IPS DF 6.9 (cell line): ENCODE measurements at regions not wholly inside any gene's neighbourhood (a gene's known extent, or its start where the extent isn't known, plus 50 kb on each side); places are given as distances from the start of the nearest gene placed in this dataset.
"Not testable (repeated sequence)": the region's sequence is repeated elsewhere in the genome, so short reads cannot be mapped to it uniquely, and the experiment has no call there.

ENCODE experiments used
- DNase-seq: peaks from one replicate; pipeline ENCODE4 v3.0.0-alpha.2; 2013; ENCODE audit warnings: low read depth, low spot score
- H3K27ac ChIP-seq: one replicate; pipeline ENCODE4 v1.5.1; 2013; ENCODE audit warnings: low read length, control low read depth
- H3K27me3 ChIP-seq: 2 replicates; pipeline ENCODE4 v1.6.1; 2013; ENCODE audit warnings: mild to moderate bottlenecking, low read length; ENCODE audit not compliant: control insufficient read depth, insufficient read depth
- H3K36me3 ChIP-seq: 2 replicates; pipeline ENCODE4 v1.6.1; 2013; ENCODE audit warnings: low read length; ENCODE audit not compliant: control insufficient read depth, insufficient read depth
- H3K4me1 ChIP-seq: 2 replicates; pipeline ENCODE4 v1.6.1; 2013; ENCODE audit warnings: low read length; ENCODE audit not compliant: control insufficient read depth, insufficient read depth
- H3K4me3 ChIP-seq: 2 replicates; pipeline ENCODE4 v1.5.1; 2013; ENCODE audit warnings: mild to moderate bottlenecking, low read length
- H3K9me3 ChIP-seq: 2 replicates; pipeline ENCODE4 v1.6.1; 2013; ENCODE audit warnings: low read length, inconsistent platforms; ENCODE audit not compliant: control insufficient read depth, insufficient read depth
- WGBS: extraction: QIAGEN DNeasy Blood & Tissue Kit; methylation state at CpG from one replicate; pipeline ENCODE4 v1.1.7; 2013; ENCODE audit warnings: mixed read lengths, missing lambda C conversion rate; ENCODE audit not compliant: insufficient read length, insufficient coverage; 5-methylcytosine and 5-hydroxymethylcytosine counted together

DNA sequence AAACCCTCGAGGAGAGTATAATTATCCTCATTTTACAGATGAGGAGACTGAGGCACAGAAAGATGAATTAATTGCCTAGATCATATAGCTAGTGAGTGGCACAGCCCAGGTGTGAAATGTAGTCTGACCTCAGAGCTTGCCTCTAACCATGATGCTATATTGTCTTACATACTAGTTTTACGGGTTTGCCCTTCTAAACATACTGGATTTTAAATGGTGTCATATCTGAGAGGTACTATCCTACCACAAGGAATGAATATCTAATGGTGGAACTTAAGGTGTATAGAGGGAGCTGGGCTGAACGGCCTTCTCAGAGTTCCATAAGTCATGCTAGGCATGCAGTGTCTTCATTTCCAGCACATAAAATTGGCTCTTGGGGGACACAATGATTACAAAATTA lies 77.9 kb upstream of the EDEM3 start:
- WGBS: no CpG with 5 or more reads among the region's 3 CpGs
- Histone ChIP-seq H3K4me1 (0 out of 2 replicates have a peak, but pooled peaks cover 1% of the 10 kb centered on the region), H3K27ac (no peak overlapping the region), H3K4me3 (no peak overlapping the region), H3K9me3 (no peaks in the 10 kb centered on the region), H3K36me3 (no peaks in the 10 kb centered on the region), H3K27me3 (no peaks in the 10 kb centered on the region)
- DNase-seq: no peak

DNA sequence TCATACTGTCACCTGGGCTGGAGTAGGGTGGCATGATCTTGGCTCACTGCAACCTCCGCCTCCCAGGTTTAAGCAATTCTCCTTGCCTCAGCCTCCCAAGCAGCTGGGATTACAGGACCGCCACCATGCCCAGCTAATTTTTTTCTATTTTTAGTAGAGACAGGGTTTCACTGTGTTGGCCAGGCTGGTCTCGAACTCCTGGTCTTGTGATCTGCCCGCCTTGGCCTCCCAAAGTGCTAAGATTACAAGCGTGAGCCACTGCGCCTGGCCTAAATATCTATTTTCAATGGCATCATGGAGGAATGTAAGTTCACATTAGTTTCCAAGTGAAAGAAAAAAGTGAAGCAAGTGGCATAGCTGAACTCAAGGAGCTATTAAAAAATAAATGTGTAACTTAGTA lies 74.8 kb upstream of the EDEM3 start:
- not testable (repeated sequence) for H3K36me3 ChIP-seq, H3K9me3 ChIP-seq, H3K27ac ChIP-seq, H3K4me1 ChIP-seq, H3K27me3 ChIP-seq, DNase-seq, H3K4me3 ChIP-seq
- no CpG with 5 or more reads among the region's 6 CpGs for WGBS

DNA sequence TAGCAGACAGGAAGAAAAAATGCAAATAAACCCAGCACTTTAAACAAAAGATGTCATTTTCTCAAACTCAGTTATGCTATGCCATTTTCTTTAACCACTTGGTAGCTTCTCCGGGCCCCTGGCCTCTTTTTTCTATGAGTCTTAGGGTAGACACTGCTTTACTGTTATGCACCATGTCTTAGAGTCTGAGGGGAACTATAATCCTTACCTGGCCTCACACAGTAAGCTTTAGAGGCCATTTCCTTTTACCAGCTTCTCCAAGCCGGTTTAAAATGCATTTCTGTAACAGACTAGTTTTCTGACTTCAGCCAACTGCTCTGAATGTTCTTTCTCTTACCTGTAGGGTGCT lies 73.7 kb upstream of the EDEM3 start:
- 0 out of 2 replicates have a peak, but pooled peaks cover 1% of the 10 kb centered on the region for H3K4me1 ChIP-seq
- H3K36me3 ChIP-seq: no peaks in the 10 kb centered on the region
- WGBS: no CpG with 5 or more reads among the region's 2 CpGs
- no peak overlapping the region for H3K27ac ChIP-seq
- no peak overlapping the region for H3K4me3 ChIP-seq
- H3K9me3 ChIP-seq: no peaks in the 10 kb centered on the region
- no peak for DNase-seq
- no peaks in the 10 kb centered on the region for H3K27me3 ChIP-seq

DNA sequence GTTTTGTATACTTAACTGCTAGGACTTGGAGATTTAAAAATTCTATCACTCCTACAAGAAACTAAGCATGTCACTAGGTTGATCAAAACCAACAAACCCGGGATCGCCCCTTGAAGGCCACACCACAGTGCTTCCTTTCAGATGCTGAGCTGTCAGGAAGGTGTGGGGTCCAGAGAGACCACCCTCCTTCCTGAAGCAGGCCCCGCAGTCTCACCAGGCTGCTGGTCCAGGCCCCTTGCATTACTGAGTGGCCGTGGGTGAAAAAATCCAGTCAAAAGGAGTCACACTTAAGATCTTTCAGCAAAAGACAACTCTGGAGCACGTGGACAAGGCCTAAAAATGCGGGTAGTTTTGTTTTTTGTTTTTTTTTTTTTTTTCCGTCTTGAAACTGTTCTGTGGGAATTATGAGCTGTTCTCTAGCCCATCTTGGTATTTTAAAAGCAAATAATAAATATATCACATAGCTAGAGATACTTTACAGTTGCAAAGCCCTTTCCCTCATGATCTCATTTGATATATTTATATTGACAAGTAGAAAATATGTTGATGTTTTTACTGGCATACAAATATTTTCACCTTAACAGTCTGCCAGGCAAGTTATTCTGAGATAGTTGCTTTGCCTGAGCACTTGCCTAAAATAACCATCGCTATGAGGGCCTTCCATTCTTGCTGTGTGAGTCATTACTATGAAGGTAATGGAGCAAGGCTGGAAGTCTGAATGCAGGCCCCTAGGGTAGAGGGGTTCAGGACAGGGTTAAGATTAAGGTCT lies 73.1 kb upstream of the EDEM3 start:
- Histone ChIP-seq H3K4me1 (0 out of 2 replicates have a peak, but pooled peaks cover 1% of the 10 kb centered on the region), H3K9me3 (no peaks in the 10 kb centered on the region), H3K4me3 (no peak overlapping the region), H3K27me3 (no peaks in the 10 kb centered on the region), H3K27ac (no peak overlapping the region), H3K36me3 (no peaks in the 10 kb centered on the region)
- DNase-seq: peak; percentile 20
- no CpG with 5 or more reads among the region's 8 CpGs for WGBS

DNA sequence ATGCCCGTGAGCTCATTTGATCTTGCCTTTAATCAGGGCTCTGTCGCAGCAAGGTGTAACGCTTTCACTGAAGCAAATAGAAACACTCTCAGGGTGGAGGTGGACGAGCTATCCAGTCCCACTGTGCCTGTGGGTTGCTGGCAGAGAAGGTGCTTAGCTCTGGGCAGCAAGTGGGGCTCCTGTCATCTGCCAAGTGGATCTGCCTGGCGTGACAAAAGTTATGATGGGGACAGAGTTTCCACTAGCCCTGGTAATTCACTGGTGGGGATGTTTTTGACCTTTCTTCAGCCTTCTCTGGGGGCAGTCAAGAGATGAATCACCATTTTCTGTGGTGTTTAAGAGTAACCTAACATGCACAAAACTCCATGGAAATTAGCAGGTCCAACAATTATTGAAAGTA lies 71.3 kb upstream of the EDEM3 start:
- Histone ChIP-seq H3K36me3 (no peaks in the 10 kb centered on the region), H3K27me3 (no peaks in the 10 kb centered on the region), H3K9me3 (no peaks in the 10 kb centered on the region), H3K27ac (no peak overlapping the region), H3K4me1 (0 out of 2 replicates have a peak, but pooled peaks cover 1% of the 10 kb centered on the region), H3K4me3 (no peak overlapping the region)
- WGBS: no CpG with 5 or more reads among the region's 5 CpGs
- DNase-seq: no peak

DNA sequence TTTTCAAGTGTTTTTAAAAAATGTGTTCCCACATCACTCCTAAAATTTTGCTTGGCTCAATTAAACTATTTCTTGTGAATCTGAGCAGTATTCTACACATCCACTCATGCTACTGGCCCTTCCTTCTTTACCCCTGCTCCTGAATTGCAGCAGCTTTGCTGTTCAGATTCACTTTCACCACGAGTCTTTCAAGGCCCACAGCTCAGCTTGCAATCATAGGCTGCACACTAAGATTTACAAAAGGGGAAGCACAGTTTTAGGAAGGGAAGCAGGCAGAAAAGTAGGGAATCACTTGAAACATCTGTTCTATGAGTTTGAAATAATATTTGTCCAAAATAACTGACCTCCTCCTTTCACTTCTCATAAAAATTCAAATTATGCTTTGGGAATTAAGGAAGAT lies 70.9 kb upstream of the EDEM3 start:
- DNase-seq: no peak
- no CpG with 5 or more reads among the region's 1 CpG for WGBS

DNA sequence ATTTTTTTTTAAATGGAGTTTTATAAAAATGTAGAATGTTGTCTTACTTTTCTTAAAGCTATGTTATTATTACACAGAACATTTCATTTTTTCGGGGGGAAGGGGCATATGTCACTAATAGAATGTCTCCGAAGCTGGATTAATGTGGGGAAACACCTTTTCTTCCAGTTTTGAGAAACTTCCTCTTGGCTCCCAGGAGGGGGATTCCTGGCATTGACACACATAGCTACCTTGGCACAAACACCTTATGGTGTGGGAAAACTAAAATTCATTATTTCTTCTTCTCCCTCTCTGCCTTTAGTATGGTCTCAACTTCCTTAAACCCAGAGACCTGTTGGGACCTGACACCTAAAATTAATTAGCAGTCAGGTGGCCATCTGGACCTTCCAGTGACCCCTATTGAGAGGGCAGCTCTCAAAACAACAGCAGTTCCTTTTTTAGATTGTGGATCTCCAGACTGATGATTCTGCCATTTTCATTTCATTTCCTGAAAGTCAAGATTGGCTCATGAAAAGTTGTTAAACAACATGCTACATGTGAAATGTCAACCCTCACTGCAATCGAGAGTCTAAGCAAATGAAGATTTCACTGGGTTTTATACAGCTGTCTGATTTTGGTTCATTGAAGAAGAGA lies 70.1 kb upstream of the EDEM3 start:
- H3K27me3 ChIP-seq: no peaks in the 10 kb centered on the region
- no peak for DNase-seq
- no peak overlapping the region for H3K27ac ChIP-seq
- H3K4me3 ChIP-seq: no peak overlapping the region
- WGBS: no CpG with 5 or more reads among the region's 3 CpGs
- H3K4me1 ChIP-seq: 0 out of 2 replicates have a peak, but pooled peaks cover 1% of the 10 kb centered on the region
- no peaks in the 10 kb centered on the region for H3K36me3 ChIP-seq
- no peaks in the 10 kb centered on the region for H3K9me3 ChIP-seq

More for the DNA sequence above, 70.9 kb upstream of the EDEM3 start:
- Histone ChIP-seq H3K36me3 (no peaks in the 10 kb centered on the region), H3K4me1 (0 out of 2 replicates have a peak, but pooled peaks cover 1% of the 10 kb centered on the region), H3K9me3 (no peaks in the 10 kb centered on the region), H3K27me3 (no peaks in the 10 kb centered on the region), H3K4me3 (no peak overlapping the region), H3K27ac (no peak overlapping the region)

DNA sequence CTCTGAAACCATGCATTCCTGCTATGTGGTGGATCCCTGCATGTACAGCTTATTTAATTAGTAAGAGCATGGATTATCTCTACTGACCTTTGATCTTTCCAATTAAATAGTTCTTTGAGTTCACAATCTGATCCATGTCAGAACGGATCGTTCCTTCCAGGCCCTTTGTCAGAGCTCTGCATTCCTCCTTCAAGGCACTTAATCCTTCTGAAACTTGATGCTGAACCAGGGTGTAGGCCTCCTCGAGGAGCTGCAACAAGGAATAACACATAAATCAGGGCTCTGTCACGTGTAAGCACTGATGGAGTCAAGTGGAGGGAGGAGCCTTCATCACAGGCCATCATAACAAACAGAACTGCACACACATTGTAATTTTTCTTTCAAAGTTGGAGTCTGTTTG lies 68.4 kb upstream of the EDEM3 start:
- WGBS: no CpG with 5 or more reads among the region's 4 CpGs
- Histone ChIP-seq H3K27ac (no peak overlapping the region), H3K9me3 (no peaks in the 10 kb centered on the region), H3K36me3 (no peaks in the 10 kb centered on the region), H3K4me3 (no peak overlapping the region), H3K4me1 (0 out of 2 replicates have a peak, but pooled peaks cover 1% of the 10 kb centered on the region), H3K27me3 (no peaks in the 10 kb centered on the region)
- DNase-seq: no peak

DNA sequence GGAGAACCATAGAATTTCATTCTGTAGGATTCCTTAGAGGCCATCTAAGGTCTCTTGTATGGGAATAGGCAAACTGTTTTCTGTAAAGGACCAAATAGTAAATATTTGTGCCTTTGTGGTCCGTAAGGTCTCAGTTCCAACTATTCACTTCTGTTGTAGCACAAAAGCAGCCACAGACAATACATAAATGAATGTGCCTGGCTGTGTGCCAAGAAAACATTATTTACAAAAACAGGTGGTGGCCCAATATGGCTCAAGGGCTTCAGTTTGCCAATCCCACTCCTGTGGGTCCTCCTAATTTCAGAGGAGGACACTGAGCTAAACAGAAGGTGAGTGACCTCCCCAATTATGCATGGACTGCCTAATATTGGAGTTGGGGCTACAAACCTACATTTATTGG lies 67.6 kb upstream of the EDEM3 start:
- no peak overlapping the region for H3K4me3 ChIP-seq
- H3K27me3 ChIP-seq: no peaks in the 10 kb centered on the region
- H3K4me1 ChIP-seq: no peaks in the 10 kb centered on the region
- no peaks in the 10 kb centered on the region for H3K9me3 ChIP-seq
- no peak for DNase-seq
- no peaks in the 10 kb centered on the region for H3K36me3 ChIP-seq
- WGBS: no CpG with 5 or more reads among the region's 1 CpG
- no peak overlapping the region for H3K27ac ChIP-seq

DNA sequence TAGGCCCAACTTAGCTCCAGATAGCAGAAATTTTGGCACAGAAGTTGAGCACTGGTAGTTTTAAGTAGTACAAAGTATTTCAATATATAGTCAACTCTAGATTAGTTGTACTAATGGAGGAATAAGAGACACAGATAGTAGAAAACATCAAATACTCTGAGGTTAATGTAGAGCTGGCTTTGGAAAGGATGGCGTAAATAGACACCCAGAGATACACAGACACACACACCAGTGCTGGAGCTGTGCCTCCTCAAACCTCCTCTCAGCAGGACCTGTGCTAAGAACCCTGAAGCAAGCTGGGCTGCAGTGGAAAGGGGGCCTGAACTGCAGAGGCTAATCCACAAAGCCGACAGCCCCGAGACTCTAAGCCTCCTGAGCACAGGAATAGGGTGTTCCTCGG lies 67.0 kb upstream of the EDEM3 start:
- DNase-seq: no peak
- no peak overlapping the region for H3K4me3 ChIP-seq
- H3K9me3 ChIP-seq: no peaks in the 10 kb centered on the region
- H3K27ac ChIP-seq: no peak overlapping the region
- H3K36me3 ChIP-seq: no peaks in the 10 kb centered on the region
- WGBS: no CpG with 5 or more reads among the region's 4 CpGs
- H3K4me1 ChIP-seq: no peaks in the 10 kb centered on the region
- H3K27me3 ChIP-seq: no peaks in the 10 kb centered on the region

DNA sequence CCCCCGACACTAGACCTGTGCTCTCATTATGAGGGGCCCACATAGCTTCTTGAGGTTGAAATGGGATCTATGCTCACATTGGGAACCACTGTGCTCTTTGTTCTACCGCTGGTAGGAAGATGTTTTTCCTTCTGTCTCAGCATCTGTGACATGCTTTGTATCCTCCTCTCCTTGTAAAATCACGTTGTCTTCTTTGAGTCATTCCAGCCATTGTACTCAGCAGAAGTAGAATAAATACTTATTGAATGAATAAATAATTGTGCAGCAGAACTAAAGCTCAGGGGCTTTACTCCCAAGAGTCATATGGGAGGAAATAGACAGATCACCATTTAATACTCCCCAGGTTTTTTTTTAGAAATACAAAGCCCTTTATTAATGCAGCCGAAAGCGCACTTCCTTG lies 66.3 kb upstream of the EDEM3 start:
- no peak overlapping the region for H3K27ac ChIP-seq
- no CpG with 5 or more reads among the region's 5 CpGs for WGBS
- no peak for DNase-seq
- H3K4me1 ChIP-seq: no peaks in the 10 kb centered on the region
- H3K36me3 ChIP-seq: no peaks in the 10 kb centered on the region
- H3K9me3 ChIP-seq: no peaks in the 10 kb centered on the region
- H3K27me3 ChIP-seq: no peaks in the 10 kb centered on the region
- H3K4me3 ChIP-seq: no peak overlapping the region
